HEK293T (cell line): ENCODE measurements at regions not wholly inside any gene's neighbourhood (a gene's known extent, or its start where the extent isn't known, plus 50 kb on each side); places are given as distances from the start of the nearest gene placed in this dataset.

ENCODE experiments used
- CTCF ChIA-PET: fragments of 350-600 bp; formaldehyde crosslinking; extraction: SDS; loops from one replicate; lab custom pipeline; 2021; ENCODE audit warnings: antibody characterized with exemption, inconsistent platforms; lab: Yijun Ruan, JAX
- POLR2A ChIA-PET: fragments of 350-600 bp; formaldehyde crosslinking; extraction: SDS; loops from one replicate; lab custom pipeline; 2020; ENCODE audit warnings: antibody characterized with exemption, inconsistent platforms; lab: Yijun Ruan, JAX
- DNase-seq: peaks from one replicate; pipeline ENCODE4 v3.0.0; 2012; ENCODE audit warnings: mixed read lengths; ENCODE audit errors: extremely low spot score
- ARNT ChIP-seq: fragments of 450-650 bp; IDR thresholded peaks from 2 replicates; pipeline ENCODE4 v1.6.1; 2017; ENCODE audit warnings: mild to moderate bottlenecking
- BHLHE40 ChIP-seq: fragments of 450-650 bp; IDR thresholded peaks from 2 replicates; pipeline ENCODE4 v1.6.1; 2016; ENCODE audit warnings: mild to moderate bottlenecking, moderate library complexity, borderline replicate concordance
- CTBP1 ChIP-seq: fragments of 450-650 bp; IDR thresholded peaks from 2 replicates; pipeline ENCODE4 v1.6.1; 2016; ENCODE audit warnings: borderline replicate concordance
- ELF4 ChIP-seq: fragments of 450-650 bp; IDR thresholded peaks from 2 replicates; pipeline ENCODE4 v1.6.1; 2017; ENCODE audit warnings: antibody characterized with exemption
- FOXA1 ChIP-seq: fragments of 450-650 bp; IDR thresholded peaks from 2 replicates; pipeline ENCODE4 v1.6.1; 2016; ENCODE audit warnings: mild to moderate bottlenecking
- FOXK2 ChIP-seq: fragments of 450-650 bp; IDR thresholded peaks from 2 replicates; pipeline ENCODE4 v1.6.1; 2016; ENCODE audit warnings: mild to moderate bottlenecking
- FOXM1 ChIP-seq: fragments of 450-650 bp; IDR thresholded peaks from 2 replicates; pipeline ENCODE4 v1.6.1; 2017; ENCODE audit warnings: mild to moderate bottlenecking, borderline replicate concordance
- HDGF ChIP-seq: fragments of 450-650 bp; IDR thresholded peaks from 2 replicates; pipeline ENCODE4 v1.6.1; 2017; ENCODE audit warnings: antibody characterized with exemption, borderline replicate concordance
- L3MBTL2 ChIP-seq: fragments of 450-650 bp; conservative IDR thresholded peaks from 2 replicates; pipeline ENCODE4 v1.6.1; 2016; ENCODE audit warnings: mild to moderate bottlenecking
- LEF1 ChIP-seq: fragments of 450-650 bp; IDR thresholded peaks from 2 replicates; pipeline ENCODE4 v1.6.1; 2017; ENCODE audit warnings: mild to moderate bottlenecking, borderline replicate concordance
- NFRKB ChIP-seq: fragments of 450-650 bp; IDR thresholded peaks from 2 replicates; pipeline ENCODE4 v1.6.1; 2016; ENCODE audit warnings: mild to moderate bottlenecking, moderate library complexity
- SP1 ChIP-seq: fragments of 450-650 bp; IDR thresholded peaks from 2 replicates; pipeline ENCODE4 v1.6.1; 2017
- SUZ12 ChIP-seq: fragments of 450-650 bp; IDR thresholded peaks from 2 replicates; pipeline ENCODE4 v1.6.1; 2016; ENCODE audit warnings: mild to moderate bottlenecking
- TARDBP ChIP-seq: fragments of 450-650 bp; IDR thresholded peaks from 2 replicates; pipeline ENCODE4 v1.6.1; 2016
- ZNF384 ChIP-seq: fragments of 450-650 bp; IDR thresholded peaks from 2 replicates; pipeline ENCODE4 v1.6.1; 2016
- TF ChIP-seq, protein P1 (sequence below): fragments of 450-650 bp; IDR thresholded peaks from 2 replicates; pipeline ENCODE4 v1.6.1; 2016

DNA sequence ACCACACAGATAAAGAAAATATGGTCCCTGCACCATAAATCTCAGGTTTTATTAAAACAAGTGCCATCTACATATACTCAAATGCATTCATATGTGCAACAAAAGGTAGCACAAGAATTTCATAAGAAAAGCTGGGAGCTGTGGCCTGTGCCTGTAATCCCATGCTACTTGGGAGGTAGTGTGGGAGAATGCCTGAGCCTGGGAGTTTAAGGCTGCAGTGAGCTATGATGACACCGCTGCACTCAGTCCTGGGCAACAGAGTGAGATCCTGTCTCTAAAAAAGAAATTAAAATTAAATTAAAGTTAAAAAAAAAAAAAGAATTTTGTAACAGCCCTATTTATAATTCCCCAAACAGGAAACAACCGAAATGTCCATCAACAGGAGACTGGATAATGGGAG, 81.3 kb upstream of the JADE1 start:
- CTCF ChIA-PET, result no interaction called here
- POLR2A ChIA-PET, result no interaction called here
- TF ChIP-seq SP1, result no peak
- no peak for TF ChIP-seq ZNF384
- no peak for TF ChIP-seq NFRKB
- no peak for TF ChIP-seq ARNT
- no peak for TF ChIP-seq HDGF
- TF ChIP-seq BHLHE40, result no peak
- no peak for TF ChIP-seq TARDBP
- TF ChIP-seq ELF4, result no peak
- TF ChIP-seq FOXK2, result no peak
- TF ChIP-seq FOXA1, result no peak
- TF ChIP-seq, protein P1, sequence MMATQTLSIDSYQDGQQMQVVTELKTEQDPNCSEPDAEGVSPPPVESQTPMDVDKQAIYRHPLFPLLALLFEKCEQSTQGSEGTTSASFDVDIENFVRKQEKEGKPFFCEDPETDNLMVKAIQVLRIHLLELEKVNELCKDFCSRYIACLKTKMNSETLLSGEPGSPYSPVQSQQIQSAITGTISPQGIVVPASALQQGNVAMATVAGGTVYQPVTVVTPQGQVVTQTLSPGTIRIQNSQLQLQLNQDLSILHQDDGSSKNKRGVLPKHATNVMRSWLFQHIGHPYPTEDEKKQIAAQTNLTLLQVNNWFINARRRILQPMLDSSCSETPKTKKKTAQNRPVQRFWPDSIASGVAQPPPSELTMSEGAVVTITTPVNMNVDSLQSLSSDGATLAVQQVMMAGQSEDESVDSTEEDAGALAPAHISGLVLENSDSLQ, result no peak
- no peak for TF ChIP-seq SUZ12
- TF ChIP-seq L3MBTL2, result no peak
- no peak for TF ChIP-seq CTBP1
- no peak for TF ChIP-seq LEF1
- TF ChIP-seq FOXM1, result no peak
- DNase-seq, result no peak

DNA sequence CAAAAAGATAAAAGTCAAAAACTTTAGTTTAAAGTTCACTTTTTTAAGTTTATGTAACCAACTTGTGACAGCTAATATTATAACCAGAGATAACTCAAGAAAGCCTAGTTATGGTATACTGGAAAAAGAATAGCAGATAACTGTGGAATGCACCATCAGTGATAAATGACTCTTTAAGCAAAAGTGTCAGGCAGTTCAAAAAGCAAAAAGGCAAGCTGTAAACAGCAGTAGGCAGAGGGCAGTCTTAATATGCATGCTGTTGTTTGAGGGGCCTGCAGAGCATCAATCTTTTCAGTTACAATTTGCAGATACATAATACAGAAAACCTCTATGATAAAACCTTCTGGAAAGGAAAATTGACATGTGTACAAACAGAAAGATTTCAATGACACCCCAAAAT, 81.8 kb upstream of the JADE1 start:
- POLR2A ChIA-PET, result no interaction called here
- TF ChIP-seq SUZ12, result no peak
- no peak for TF ChIP-seq NFRKB
- TF ChIP-seq FOXM1, result no peak
- TF ChIP-seq SP1, result no peak
- no peak for TF ChIP-seq LEF1
- no peak for TF ChIP-seq ELF4
- TF ChIP-seq ARNT, result no peak
- TF ChIP-seq FOXA1, result no peak
- CTCF ChIA-PET, result no interaction called here
- DNase-seq, result no peak

DNA sequence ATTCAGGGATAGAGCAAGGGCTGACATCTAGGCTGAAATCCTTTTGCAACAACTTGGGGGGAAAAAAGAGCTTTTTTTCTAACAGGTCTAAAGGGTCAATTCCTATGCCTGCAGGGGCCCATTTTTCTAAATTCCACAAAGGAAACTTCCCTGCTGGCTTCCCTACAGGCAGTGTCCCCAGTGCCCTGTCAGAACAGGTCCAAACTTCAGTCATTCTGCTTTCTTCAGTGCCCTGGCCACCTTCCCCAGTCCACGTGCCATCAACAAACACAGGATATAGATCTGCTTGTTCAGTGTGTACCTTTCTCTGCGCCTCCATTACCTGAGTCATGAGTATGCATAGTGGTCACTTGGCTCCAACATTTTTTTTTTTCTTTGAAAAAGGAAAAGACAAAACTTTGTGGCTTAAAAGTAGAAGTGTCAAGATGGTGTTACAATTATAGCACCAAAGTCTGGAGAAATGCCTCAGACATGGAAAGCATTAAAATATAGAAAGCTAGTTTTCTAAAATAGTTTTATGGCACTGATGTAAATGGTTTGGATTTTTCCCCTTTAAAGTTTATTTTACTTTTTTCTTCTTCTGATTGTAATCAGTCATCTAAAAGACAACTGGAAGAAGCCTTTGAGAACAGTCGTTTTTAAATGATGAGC, 84.0 kb upstream of the JADE1 start:
- ChIA-PET POLR2A (no interaction called here), CTCF (interaction anchor here (0.6 kb wide), 1 partner anchor 129 kb away, joined by 3 read pairs; no protein-coding TSS in a partner anchor)
- TF ChIP-seq FOXK2 (no peak), FOXM1 (no peak), BHLHE40 (no peak), CTBP1 (no peak), SUZ12 (no peak), FOXA1 (no peak), TARDBP (no peak)
- TF ChIP-seq, protein P1, result no peak
- DNase-seq, result no peak

DNA sequence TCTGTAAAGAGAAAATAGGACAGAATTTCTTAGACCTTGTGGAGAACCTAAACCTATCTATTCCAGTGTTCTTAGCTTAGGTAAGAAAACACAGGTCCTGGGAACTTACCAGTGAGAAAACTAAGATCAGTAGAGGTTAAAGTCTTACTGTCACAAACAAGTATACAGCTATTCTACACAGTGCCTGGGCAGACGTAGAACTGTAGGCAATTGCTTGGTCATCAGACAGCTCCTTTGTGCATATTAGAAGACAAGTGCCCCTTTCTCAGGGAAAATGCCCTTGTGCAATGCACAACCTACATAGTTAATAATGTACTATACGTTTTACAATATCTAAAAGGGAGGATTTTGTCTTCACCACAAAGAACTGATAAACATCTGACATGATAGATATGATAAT, 86.6 kb upstream of the JADE1 start:
- ChIA-PET POLR2A (no interaction called here), CTCF (no interaction called here)
- DNase-seq, result no peak
- TF ChIP-seq ELF4 (no peak), BHLHE40 (no peak), NFRKB (no peak), TARDBP (no peak), ZNF384 (no peak), SP1 (no peak), HDGF (no peak)
- TF ChIP-seq, protein P1, result no peak

DNA sequence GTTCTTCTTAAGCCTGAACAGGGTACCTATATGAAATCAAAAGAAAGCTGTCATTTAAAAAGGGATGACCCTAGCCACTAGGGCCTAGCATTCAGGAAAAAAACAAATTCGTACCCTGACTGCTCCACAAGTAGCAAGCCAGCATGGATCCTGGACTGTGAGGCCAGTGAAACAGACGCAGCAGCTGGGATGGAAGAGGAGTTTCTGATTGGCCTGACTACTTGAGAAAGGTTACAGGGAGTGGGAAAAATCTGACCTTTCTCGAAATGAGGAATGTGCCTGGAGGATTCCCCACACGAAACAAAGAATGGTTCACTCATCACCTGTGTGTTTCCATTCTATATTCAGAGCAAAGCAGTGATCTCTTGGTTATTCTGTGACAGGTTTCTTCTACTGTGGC, 87.6 kb upstream of the JADE1 start:
- POLR2A ChIA-PET, result no interaction called here
- no peak for TF ChIP-seq LEF1
- TF ChIP-seq, protein P1, result no peak
- no peak for TF ChIP-seq HDGF
- TF ChIP-seq SUZ12, result no peak
- TF ChIP-seq FOXK2, result no peak
- TF ChIP-seq BHLHE40, result no peak
- TF ChIP-seq CTBP1, result no peak
- TF ChIP-seq ELF4, result no peak
- TF ChIP-seq ZNF384, result no peak
- TF ChIP-seq SP1, result no peak
- no peak for TF ChIP-seq L3MBTL2
- no peak for TF ChIP-seq FOXM1
- no peak for TF ChIP-seq TARDBP
- no peak for TF ChIP-seq FOXA1
- TF ChIP-seq ARNT, result no peak
- no peak for TF ChIP-seq NFRKB

DNA sequence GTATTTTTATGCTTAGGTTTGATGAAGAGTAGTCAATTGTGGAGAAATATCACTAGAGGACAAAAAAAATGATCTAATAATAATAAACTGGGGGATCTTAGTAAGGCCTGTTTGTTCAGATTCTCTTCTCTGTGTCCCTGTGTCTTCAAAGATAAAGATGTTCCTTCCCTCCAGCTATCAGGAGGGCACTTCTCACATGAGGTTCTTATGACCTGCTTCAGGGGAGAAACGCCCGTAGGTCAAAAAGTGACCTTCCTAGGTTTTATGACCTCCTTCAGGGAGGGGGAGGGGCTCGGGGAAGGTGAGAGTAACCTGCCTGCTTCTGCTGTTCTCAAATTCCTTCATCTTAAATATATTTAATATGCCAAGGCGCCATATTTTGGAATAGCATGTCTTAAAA, 89.2 kb upstream of the JADE1 start:
- ChIA-PET CTCF (no interaction called here), POLR2A (no interaction called here)
- no peak for DNase-seq
- TF ChIP-seq ELF4 (no peak), HDGF (no peak), SUZ12 (no peak), ZNF384 (no peak), SP1 (no peak), CTBP1 (no peak), ARNT (no peak), BHLHE40 (no peak), LEF1 (no peak), FOXM1 (no peak), FOXK2 (no peak)
- TF ChIP-seq, protein P1, result no peak

More for the DNA sequence above, 87.6 kb upstream of the JADE1 start:
- CTCF ChIA-PET, result no interaction called here
- no peak for DNase-seq
